Tibial nerve (tissue), 4 donors: ENCODE measurements at regions not wholly inside any gene's neighbourhood (a gene's known extent, or its start where the extent isn't known, plus 50 kb on each side); places are given as distances from the start of the nearest gene placed in this dataset.

Experiments used
- CTCF ChIP-seq, 5 experiments: fragments of 200-600 bp in 3 of 5; fragments of 450-650 bp in 2 of 5; sonication (generic) in 3 of 5; IDR thresholded peaks; one replicate each; pipeline ENCODE4 v1.5.1; 2016 to 2019; ENCODE audit warnings: antibody characterized with exemption in 5 of 5, mild to moderate bottlenecking in 3 of 5, moderate library complexity in 2 of 5
- EP300 ChIP-seq, 2 donors: sonication (generic); formaldehyde crosslinking; IDR thresholded peaks; one replicate each; pipeline ENCODE4 v1.6.1; 2017; ENCODE audit warnings: antibody characterized with exemption in 2 of 2, mild to moderate bottlenecking in 1 of 2
- POLR2A ChIP-seq, 2 donors: fragments of 450-650 bp; IDR thresholded peaks; one replicate each; pipeline ENCODE4 v1.6.1; 2017; ENCODE audit warnings: antibody characterized with exemption in 2 of 2, mild to moderate bottlenecking in 2 of 2, moderate library complexity in 2 of 2

GRCh38 chr1:94651076-94651475, 109.5 kb upstream of the F3 start:
- no peak for TF ChIP-seq CTCF (IDR thresholded peaks at IDR 0.05)
- no peak for TF ChIP-seq POLR2A (IDR thresholded peaks at IDR 0.05)
- no peak for TF ChIP-seq EP300 (IDR thresholded peaks at IDR 0.05)
